K562 (cell line): ENCODE measurements at regions not wholly inside any gene's neighbourhood (a gene's known extent, or its start where the extent isn't known, plus 50 kb on each side); places are given as distances from the start of the nearest gene placed in this dataset.

ENCODE experiments used
- ATAC-seq: fragments of 200-7000 bp; cut with Tn5 transposase; 3 replicates; pipeline ENCODE4 v1.9.1; 2020; ENCODE audit warnings: moderate library complexity
- BruUV-seq: library from RNA; stranded (reverse); fragments of 400-500 nt; replicated peaks from 2 replicates; lab custom pipeline; 2021; lab: Mats Ljungman, UMichigan
- CTCF ChIA-PET: fragments of 300-600 bp; formaldehyde crosslinking; extraction: SDS; loops from one replicate; lab custom pipeline; 2021; ENCODE audit warnings: low intra/inter-chr PET ratio; lab: Yijun Ruan, JAX
- POLR2A ChIA-PET: fragments of 300-600, 350-650 bp; sonication (Branson Sonifier 250); formaldehyde crosslinking; extraction: SDS; loops from one replicate; lab custom pipeline; 2021; ENCODE audit warnings: antibody characterized with exemption, inconsistent platforms; lab: Yijun Ruan, JAX
- DNase-seq, 4 experiments: peaks; one replicate each; pipeline versions ENCODE4 v3.0.0 to v3.0.0-alpha.2; 2011 to 2018; ENCODE audit warnings: low spot score in 3 of 4, mixed read lengths in 3 of 4; ENCODE audit errors: extremely low read depth in 1 of 4
- FAIRE-seq: peaks from 2 replicates; lab custom pipeline; 2011; peaks lifted over from hg19 to GRCh38; lab: Jason Lieb, UNC
- H2AFZ ChIP-seq: 2 replicates; pipeline ENCODE4 v1.6.0; 2011; ENCODE audit warnings: low read depth, low read length, control low read depth, inconsistent platforms
- H3K27ac ChIP-seq: fragments of 200-600 bp; 3 replicates; pipeline ENCODE4 v1.8.0; 2011; ENCODE audit warnings: low read depth, mild to moderate bottlenecking, control low read depth, inconsistent platforms, low read length, moderate library complexity, mixed read lengths; ENCODE audit errors: extremely low read depth
- H3K27me3 ChIP-seq, 2 experiments: fragments of 300-600 bp in 1 of 2; 2 replicates in 1 of 2; 3 replicates in 1 of 2; pipeline versions ENCODE4 v1.6.0 to v1.8.0; 2011; ENCODE audit warnings: inconsistent platforms in 2 of 2, low read length in 2 of 2, mild to moderate bottlenecking in 1 of 2, mixed read lengths in 1 of 2, moderate library complexity in 1 of 2; ENCODE audit not compliant: control insufficient read depth in 2 of 2, insufficient read depth in 2 of 2
- H3K36me3 ChIP-seq: fragments of 300-600 bp; 3 replicates; pipeline ENCODE4 v1.8.0; 2011; ENCODE audit warnings: mild to moderate bottlenecking, low read length, inconsistent platforms; ENCODE audit not compliant: control insufficient read depth, insufficient read depth
- H3K4me1 ChIP-seq, 2 experiments: fragments of 200-600 bp in 1 of 2; replicated peaks in 1 of 2; 2 replicates in 1 of 2; 3 replicates in 1 of 2; pipeline versions ENCODE4 v1.5.1 to v1.8.0; 2011; ENCODE audit warnings: inconsistent platforms in 2 of 2, low read length in 2 of 2, mild to moderate bottlenecking in 1 of 2, mixed read lengths in 1 of 2, moderate library complexity in 1 of 2; ENCODE audit not compliant: control insufficient read depth in 2 of 2, insufficient read depth in 2 of 2
- H3K4me2 ChIP-seq: 2 replicates; pipeline ENCODE4 v1.6.1; 2011; ENCODE audit warnings: low read length, control low read depth, inconsistent platforms, mixed read lengths; ENCODE audit not compliant: insufficient read depth
- H3K4me3 ChIP-seq: fragments of 200-600 bp; sonication (generic), shearing (Covaris generic); 2 replicates; pipeline ENCODE4 v1.5.1; 2016; ENCODE audit warnings: control low read depth, inconsistent platforms
- H3K79me2 ChIP-seq: fragments of 200-600 bp; 3 replicates; pipeline ENCODE4 v1.8.0; 2011; ENCODE audit warnings: low read length, inconsistent platforms; ENCODE audit not compliant: control insufficient read depth, insufficient read depth
- H3K9ac ChIP-seq, 2 experiments: 2 replicates each; pipeline versions ENCODE4 v1.6.0 to v1.6.1; 2011; ENCODE audit warnings: low read depth in 2 of 2, low read length in 2 of 2, control low read depth in 1 of 2, inconsistent platforms in 1 of 2, mild to moderate bottlenecking in 1 of 2, mixed read lengths in 1 of 2; ENCODE audit not compliant: insufficient read depth in 1 of 2
- H3K9me1 ChIP-seq: one replicate; pipeline ENCODE4 v1.6.0; 2011; ENCODE audit warnings: inconsistent platforms, mild to moderate bottlenecking, low read length, moderate library complexity; ENCODE audit not compliant: control insufficient read depth, insufficient read depth
- H3K9me3 ChIP-seq: replicated peaks from 2 replicates; pipeline ENCODE4 v1.5.1; 2011; ENCODE audit warnings: low read depth, low read length, inconsistent platforms; ENCODE audit not compliant: control insufficient read depth, insufficient read depth
- H4K20me1 ChIP-seq: replicated peaks from 2 replicates; pipeline ENCODE4 v1.6.1; 2011; ENCODE audit warnings: low read length, inconsistent platforms, mixed read lengths; ENCODE audit not compliant: control insufficient read depth, insufficient read depth
- ETS2 ChIP-seq: IDR thresholded peaks from 2 replicates; pipeline ENCODE4 v1.6.1; 2016; ENCODE audit warnings: borderline replicate concordance, missing genetic modification characterization, mild to moderate bottlenecking, moderate library complexity, missing compliant biosample characterization; ENCODE audit not compliant: poor library complexity, severe bottlenecking
- JUN ChIP-seq, 2 experiments: sonication (generic) in 1 of 2; formaldehyde crosslinking in 1 of 2; IDR thresholded peaks; 2 replicates each; pipeline versions ENCODE4 v1.6.1 to v1.8.0; 2012 to 2022; ENCODE audit warnings: borderline replicate concordance in 2 of 2, mild to moderate bottlenecking in 2 of 2, improper control_type of control experiment in 1 of 2, low read depth in 1 of 2, low read length in 1 of 2, missing genetic modification reagents in 1 of 2
- MAFF ChIP-seq: IDR thresholded peaks from 2 replicates; pipeline ENCODE4 v1.6.1; 2012; ENCODE audit warnings: low read length, improper control_type of control experiment
- RCOR1 ChIP-seq, 2 experiments: IDR thresholded peaks; 2 replicates each; pipeline ENCODE4 v1.6.1; 2012; ENCODE audit warnings: low read depth in 2 of 2, low read length in 2 of 2, borderline replicate concordance in 1 of 2, improper control_type of control experiment in 1 of 2
- SIN3A ChIP-seq, 2 experiments: fragments of 150-350 bp in 1 of 2; IDR thresholded peaks; 2 replicates each; pipeline ENCODE4 v1.6.1; 2011 to 2016; ENCODE audit warnings: borderline replicate concordance in 2 of 2, low read depth in 2 of 2, low read length in 2 of 2, mild to moderate bottlenecking in 2 of 2, moderate library complexity in 2 of 2; ENCODE audit not compliant: control insufficient read depth in 1 of 2
- WGBS: fragments of 100-300 bp; shearing (Covaris generic); methylation state at CpG from one replicate; pipeline ENCODE4 v1.1.6; 2016; ENCODE audit warnings: low coverage, mixed read lengths; ENCODE audit not compliant: insufficient coverage; ENCODE audit errors: missing lambda C conversion rate; 5-methylcytosine and 5-hydroxymethylcytosine counted together
- in situ Hi-C: fragments of 300-500 bp; cut with MboI; formaldehyde crosslinking; loops from 4 replicates; pipeline ENCODE4 v1.15.0; 2018; ENCODE audit warnings: inconsistent platforms, mixed read lengths
- intact Hi-C: fragments of 100-400 bp; cut with micrococcal nuclease; formaldehyde crosslinking; loops from 2 replicates; pipeline ENCODE4 v1.14.2; 2022

DNA sequence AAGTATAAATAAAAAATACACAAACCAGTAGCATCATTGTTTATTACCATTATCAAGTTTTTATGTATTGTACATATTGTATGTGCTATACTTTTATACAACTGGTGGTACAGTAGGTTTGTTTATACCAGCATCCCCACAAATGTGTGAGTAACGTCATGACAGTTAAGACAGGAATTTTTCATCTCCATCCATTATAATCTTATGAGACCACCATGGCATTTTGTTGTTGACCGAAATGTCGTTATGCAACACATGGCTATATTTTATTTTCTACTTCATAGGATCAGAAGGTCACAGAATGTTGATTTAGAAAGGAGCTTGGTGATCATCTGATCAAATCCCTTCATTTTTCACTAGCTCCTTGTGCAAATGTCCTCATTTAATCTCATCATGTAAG lies 170.9 kb upstream of the NCAM1 start:
- in situ Hi-C loops, result no loop called here
- H2AFZ ChIP-seq, result no peak overlapping the region
- ATAC-seq (no peak), DNase-seq (no peak)
- BruUV-seq, result no TSS peak
- no peaks in the 10 kb centered on the region for H3K79me2 ChIP-seq
- H3K9me1 ChIP-seq, result no peaks in the 10 kb centered on the region
- H4K20me1 ChIP-seq, result 0 out of 2 replicates have a peak, but pooled peaks cover 1% of the 10 kb centered on the region
- no peak overlapping the region for H3K9ac ChIP-seq
- no peak overlapping the region for H3K27ac ChIP-seq
- H3K36me3 ChIP-seq, result no peaks in the 10 kb centered on the region
- 0% methylated on average over 3 of the region's 3 CpGs for WGBS
- H3K27me3 ChIP-seq, result peaks cover 0 to under 1% of the 10 kb centered on the region in 2 experiments; a peak in 1 of 5 replicates
- H3K4me3 ChIP-seq, result no peak overlapping the region
- H3K4me1 ChIP-seq, result no peaks in the 10 kb centered on the region
- POLR2A ChIA-PET, result interaction anchor here (0.6 kb wide), 1 partner anchor 30 kb away, joined by 4 read pairs; no protein-coding TSS in a partner anchor
- TF ChIP-seq ETS2 (tag), result no peak
- no peak for TF ChIP-seq SIN3A (IDR thresholded peaks at IDR 0.05; ENCODE audit: borderline replicate concordance in 2 of 2, control insufficient read depth in 1 of 2, low read depth in 2 of 2, low read length in 2 of 2)
- TF ChIP-seq RCOR1 (IDR thresholded peaks at IDR 0.05; ENCODE audit: borderline replicate concordance in 1 of 2, low read depth in 2 of 2, low read length in 2 of 2), result no peak
- no peak for TF ChIP-seq MAFF
- TF ChIP-seq JUN (IDR thresholded peaks at IDR 0.05; ENCODE audit: borderline replicate concordance, low read depth, low read length), result no peak
- no peak for TF ChIP-seq JUN (CRISPR knock-in tag; IDR thresholded peaks at IDR 0.05; ENCODE audit: borderline replicate concordance)
- TF ChIP-seq, all 486 proteins: peak for 0
- CTCF ChIA-PET, result no interaction called here
- no peak overlapping the region for H3K4me2 ChIP-seq
- no peak for FAIRE-seq
- intact Hi-C loops, result loop anchor here (10.0 kb wide), 1 partner anchor 505 kb away; no protein-coding TSS in a partner anchor
- no peaks in the 10 kb centered on the region for H3K9me3 ChIP-seq
